Duodenal mucosa (tissue), 2 donors: ENCODE measurements at regions not wholly inside any gene's neighbourhood (a gene's known extent, or its start where the extent isn't known, plus 50 kb on each side); places are given as distances from the start of the nearest gene placed in this dataset.

Experiments
- H3K27ac ChIP-seq: one replicate; pipeline ENCODE4 v1.7.0; 2013; ENCODE audit warnings: low read depth, low read length
- H3K27me3 ChIP-seq, 2 donors: one replicate each; pipeline ENCODE4 v1.7.0; 2013; ENCODE audit warnings: low read length in 2 of 2, control low read depth in 1 of 2; ENCODE audit not compliant: insufficient read depth in 2 of 2, control insufficient read depth in 1 of 2
- H3K36me3 ChIP-seq, 2 donors: one replicate each; pipeline ENCODE4 v1.7.0; 2013; ENCODE audit warnings: low read length in 2 of 2, control low read depth in 1 of 2; ENCODE audit not compliant: insufficient read depth in 2 of 2, control insufficient read depth in 1 of 2
- H3K4me1 ChIP-seq, 2 donors: one replicate each; pipeline ENCODE4 v1.7.0; 2013; ENCODE audit warnings: low read length in 2 of 2, control low read depth in 1 of 2; ENCODE audit not compliant: insufficient read depth in 2 of 2, control insufficient read depth in 1 of 2
- H3K4me3 ChIP-seq, 2 donors: one replicate each; pipeline ENCODE4 v1.7.0; 2013; ENCODE audit warnings: low read length in 2 of 2, low read depth in 1 of 2
- H3K9ac ChIP-seq, 2 donors: one replicate each; pipeline ENCODE4 v1.7.0; 2013; ENCODE audit warnings: low read length in 2 of 2, low read depth in 1 of 2
- H3K9me3 ChIP-seq, 2 donors: one replicate each; pipeline ENCODE4 v1.7.0; 2013; ENCODE audit warnings: low read length in 2 of 2, control low read depth in 1 of 2; ENCODE audit not compliant: control insufficient read depth in 1 of 2

GRCh38 chr14:42626986-42627385 is 1020.3 kb downstream of the LRFN5 start:
- H3K27ac ChIP-seq, result no peak overlapping the region
- H3K9me3 ChIP-seq, result no peaks in the 10 kb centered on the region
- H3K36me3 ChIP-seq, result no peaks in the 10 kb centered on the region
- no peaks in the 10 kb centered on the region for H3K4me1 ChIP-seq
- H3K4me3 ChIP-seq, result no peak overlapping the region
- H3K9ac ChIP-seq, result no peak overlapping the region
- no peaks in the 10 kb centered on the region for H3K27me3 ChIP-seq

DNA sequence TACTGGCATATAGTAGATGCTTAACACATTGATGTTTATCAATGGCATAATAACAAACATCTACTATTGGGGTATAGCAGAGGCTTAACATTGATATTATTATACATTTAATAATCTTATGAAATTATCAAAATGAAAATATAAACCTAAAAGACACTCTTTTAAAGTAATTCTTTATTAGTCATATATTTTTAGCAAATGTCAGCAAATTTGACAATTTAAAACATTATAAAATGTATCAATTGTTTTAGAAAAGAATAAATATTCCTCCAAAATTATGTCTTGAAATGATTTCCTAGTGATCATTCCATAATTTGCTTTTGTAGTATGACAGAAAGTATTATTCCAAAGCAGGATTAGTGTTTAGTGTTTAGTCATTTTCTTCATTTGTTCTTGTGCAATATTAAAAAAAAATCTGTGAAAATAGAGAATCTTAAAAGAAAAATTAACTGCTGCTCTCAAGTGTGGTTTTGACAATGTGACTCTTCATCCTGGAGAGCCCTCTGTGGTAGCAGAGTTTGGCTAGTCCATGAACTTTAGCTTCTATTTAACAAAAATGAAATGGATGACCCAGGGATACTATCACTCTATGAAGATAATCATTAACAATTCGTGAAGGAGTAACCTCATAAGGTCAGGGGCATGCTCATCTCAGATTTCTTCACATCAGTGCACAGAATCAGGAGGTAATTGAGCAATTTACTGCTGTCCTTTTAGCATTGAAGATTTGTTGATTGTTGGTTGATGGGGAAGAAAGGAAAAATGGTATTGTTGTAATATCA is 1018.5 kb downstream of the LRFN5 start:
- Histone ChIP-seq H3K9me3 (peaks cover 0 to 2% of the 10 kb centered on the region in 2 donors), H3K36me3 (no peaks in the 10 kb centered on the region), H3K4me3 (no peak overlapping the region), H3K27me3 (no peaks in the 10 kb centered on the region), H3K9ac (no peak overlapping the region), H3K4me1 (no peaks in the 10 kb centered on the region), H3K27ac (no peak overlapping the region)

- Histone ChIP-seq H3K4me1 (no peaks in the 10 kb centered on the region), H3K27me3 (no peaks in the 10 kb centered on the region), H3K27ac (no peak overlapping the region), H3K36me3 (no peaks in the 10 kb centered on the region), H3K9ac (no peak overlapping the region), H3K9me3 (peaks cover 3 to 7% of the 10 kb centered on the region in 2 donors), H3K4me3 (no peak overlapping the region)
These were observed 1010.3 kb downstream of the LRFN5 start for GRCh38 chr14:42617005-42617404.

GRCh38 chr14:42606839-42607238 is 1000.2 kb downstream of the LRFN5 start:
- H3K27ac ChIP-seq, result no peak overlapping the region
- no peaks in the 10 kb centered on the region for H3K36me3 ChIP-seq
- no peak overlapping the region for H3K9ac ChIP-seq
- peaks cover 0 to 4% of the 10 kb centered on the region in 2 donors for H3K9me3 ChIP-seq
- no peak overlapping the region for H3K4me3 ChIP-seq
- no peaks in the 10 kb centered on the region for H3K27me3 ChIP-seq
- H3K4me1 ChIP-seq, result no peaks in the 10 kb centered on the region

DNA sequence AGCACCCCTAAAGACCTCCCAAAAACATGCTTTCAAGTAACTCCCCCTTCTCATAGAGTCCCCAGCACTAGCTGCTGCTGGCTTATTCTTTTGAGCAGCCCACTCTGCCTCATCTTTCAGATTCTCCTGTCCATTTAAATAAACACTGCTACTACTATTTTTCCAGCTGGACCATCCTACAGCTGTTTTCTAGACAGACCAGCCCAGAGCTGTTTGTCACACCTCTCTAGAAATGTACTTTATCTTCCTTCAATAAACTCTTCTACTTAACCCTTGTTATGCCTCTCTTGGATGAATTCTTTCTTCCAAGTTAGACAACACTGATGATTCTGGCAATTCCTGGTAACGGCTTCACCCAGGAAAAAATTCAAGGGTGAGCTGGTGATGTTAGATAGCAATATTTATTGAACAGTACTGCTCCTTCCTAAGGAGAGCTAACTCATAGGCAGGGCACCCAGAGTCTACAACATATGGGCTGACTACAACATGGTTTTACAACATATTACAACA is 995.7 kb downstream of the LRFN5 start:
- no peak overlapping the region for H3K27ac ChIP-seq
- H3K9ac ChIP-seq, result no peak overlapping the region
- peaks cover 0 to 4% of the 10 kb centered on the region in 2 donors for H3K9me3 ChIP-seq
- no peaks in the 10 kb centered on the region for H3K27me3 ChIP-seq
- no peak overlapping the region for H3K4me3 ChIP-seq
- H3K36me3 ChIP-seq, result no peaks in the 10 kb centered on the region
- no peaks in the 10 kb centered on the region for H3K4me1 ChIP-seq

DNA sequence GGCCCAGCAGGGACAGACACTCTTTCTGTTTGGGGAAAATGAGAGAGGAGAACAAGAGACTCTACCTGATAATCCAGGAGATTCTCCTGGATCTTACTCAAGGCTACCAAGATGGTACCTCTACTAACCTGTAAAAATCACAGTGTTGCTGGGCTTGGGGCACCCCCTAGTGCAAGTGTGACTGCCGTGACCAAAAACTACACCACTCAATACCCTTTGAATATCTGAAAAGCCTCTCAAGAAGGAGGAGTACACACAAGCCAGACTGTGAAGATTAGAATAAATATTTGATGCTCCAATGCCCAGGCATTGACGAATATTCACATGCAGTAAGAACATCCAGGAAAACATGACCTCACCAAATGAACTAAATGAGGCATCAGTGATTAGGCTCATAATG is 965.4 kb downstream of the LRFN5 start:
- H3K9me3 ChIP-seq, result peaks cover 13 to 19% of the 10 kb centered on the region in 2 donors
- H3K9ac ChIP-seq, result no peak overlapping the region
- no peaks in the 10 kb centered on the region for H3K4me1 ChIP-seq
- no peaks in the 10 kb centered on the region for H3K27me3 ChIP-seq
- H3K27ac ChIP-seq, result no peak overlapping the region
- no peak overlapping the region for H3K4me3 ChIP-seq
- H3K36me3 ChIP-seq, result no peaks in the 10 kb centered on the region

- Histone ChIP-seq H3K27ac (no peak overlapping the region), H3K27me3 (no peaks in the 10 kb centered on the region), H3K9ac (no peak overlapping the region), H3K36me3 (no peaks in the 10 kb centered on the region), H3K4me1 (no peaks in the 10 kb centered on the region), H3K4me3 (no peak overlapping the region), H3K9me3 (peaks cover 13 to 19% of the 10 kb centered on the region in 2 donors)
These were observed 962.6 kb downstream of the LRFN5 start for GRCh38 chr14:42569227-42569626.

GRCh38 chr14:42565556-42565955 is 958.9 kb downstream of the LRFN5 start:
- no peaks in the 10 kb centered on the region for H3K27me3 ChIP-seq
- H3K9me3 ChIP-seq, result peaks cover 5% of the 10 kb centered on the region in 2 donors
- H3K4me1 ChIP-seq, result no peaks in the 10 kb centered on the region
- no peak overlapping the region for H3K27ac ChIP-seq
- no peaks in the 10 kb centered on the region for H3K36me3 ChIP-seq
- H3K4me3 ChIP-seq, result no peak overlapping the region
- no peak overlapping the region for H3K9ac ChIP-seq

DNA sequence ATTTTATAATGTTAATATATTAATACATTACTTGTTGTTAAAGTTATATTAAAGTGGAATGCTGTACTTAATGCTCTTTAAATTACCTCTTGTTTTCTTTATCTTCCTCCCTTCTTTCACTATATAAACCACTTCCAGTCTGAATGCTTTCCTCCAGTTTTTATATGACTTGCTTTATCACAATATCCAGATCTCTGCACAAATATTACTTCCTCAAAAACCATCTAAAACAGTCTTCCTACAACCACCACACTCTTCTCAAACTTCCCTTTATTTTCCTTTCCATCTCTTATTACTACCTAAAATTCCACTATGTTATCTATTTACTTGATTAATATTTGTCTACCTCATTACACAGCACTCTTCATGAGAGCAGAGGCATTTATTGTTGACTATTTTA is 956.6 kb downstream of the LRFN5 start:
- H3K27me3 ChIP-seq, result no peaks in the 10 kb centered on the region
- H3K9ac ChIP-seq, result no peak overlapping the region
- H3K36me3 ChIP-seq, result no peaks in the 10 kb centered on the region
- H3K4me3 ChIP-seq, result no peak overlapping the region
- peaks cover under 1 to 2% of the 10 kb centered on the region in 2 donors for H3K9me3 ChIP-seq
- H3K4me1 ChIP-seq, result no peaks in the 10 kb centered on the region
- no peak overlapping the region for H3K27ac ChIP-seq

- Histone ChIP-seq H3K9ac (no peak overlapping the region), H3K27me3 (no peaks in the 10 kb centered on the region), H3K4me1 (no peaks in the 10 kb centered on the region), H3K36me3 (no peaks in the 10 kb centered on the region), H3K9me3 (peaks cover 4 to 5% of the 10 kb centered on the region in 2 donors), H3K4me3 (no peak overlapping the region), H3K27ac (no peak overlapping the region)
These were observed 949.9 kb downstream of the LRFN5 start for GRCh38 chr14:42556551-42556950.
